K562 (cell line): ENCODE measurements at regions not wholly inside any gene's neighbourhood (a gene's known extent, or its start where the extent isn't known, plus 50 kb on each side); places are given as distances from the start of the nearest gene placed in this dataset.

ENCODE experiments used
- ATAC-seq: fragments of 200-7000 bp; cut with Tn5 transposase; 3 replicates; pipeline ENCODE4 v1.9.1; 2020; ENCODE audit warnings: moderate library complexity
- BruUV-seq: library from RNA; stranded (reverse); fragments of 400-500 nt; replicated peaks from 2 replicates; lab custom pipeline; 2021; lab: Mats Ljungman, UMichigan
- CTCF ChIA-PET: fragments of 300-600 bp; formaldehyde crosslinking; extraction: SDS; loops from one replicate; lab custom pipeline; 2021; ENCODE audit warnings: low intra/inter-chr PET ratio; lab: Yijun Ruan, JAX
- POLR2A ChIA-PET: fragments of 300-600, 350-650 bp; sonication (Branson Sonifier 250); formaldehyde crosslinking; extraction: SDS; loops from one replicate; lab custom pipeline; 2021; ENCODE audit warnings: antibody characterized with exemption, inconsistent platforms; lab: Yijun Ruan, JAX
- DNase-seq, 4 experiments: peaks; one replicate each; pipeline versions ENCODE4 v3.0.0 to v3.0.0-alpha.2; 2011 to 2018; ENCODE audit warnings: low spot score in 3 of 4, mixed read lengths in 3 of 4; ENCODE audit errors: extremely low read depth in 1 of 4
- FAIRE-seq: peaks from 2 replicates; lab custom pipeline; 2011; peaks lifted over from hg19 to GRCh38; lab: Jason Lieb, UNC
- H2AFZ ChIP-seq: 2 replicates; pipeline ENCODE4 v1.6.0; 2011; ENCODE audit warnings: low read depth, low read length, control low read depth, inconsistent platforms
- H3K27ac ChIP-seq: fragments of 200-600 bp; 3 replicates; pipeline ENCODE4 v1.8.0; 2011; ENCODE audit warnings: low read depth, mild to moderate bottlenecking, control low read depth, inconsistent platforms, low read length, moderate library complexity, mixed read lengths; ENCODE audit errors: extremely low read depth
- H3K27me3 ChIP-seq, 2 experiments: fragments of 300-600 bp in 1 of 2; 2 replicates in 1 of 2; 3 replicates in 1 of 2; pipeline versions ENCODE4 v1.6.0 to v1.8.0; 2011; ENCODE audit warnings: inconsistent platforms in 2 of 2, low read length in 2 of 2, mild to moderate bottlenecking in 1 of 2, mixed read lengths in 1 of 2, moderate library complexity in 1 of 2; ENCODE audit not compliant: control insufficient read depth in 2 of 2, insufficient read depth in 2 of 2
- H3K36me3 ChIP-seq: fragments of 300-600 bp; 3 replicates; pipeline ENCODE4 v1.8.0; 2011; ENCODE audit warnings: mild to moderate bottlenecking, low read length, inconsistent platforms; ENCODE audit not compliant: control insufficient read depth, insufficient read depth
- H3K4me1 ChIP-seq, 2 experiments: fragments of 200-600 bp in 1 of 2; replicated peaks in 1 of 2; 2 replicates in 1 of 2; 3 replicates in 1 of 2; pipeline versions ENCODE4 v1.5.1 to v1.8.0; 2011; ENCODE audit warnings: inconsistent platforms in 2 of 2, low read length in 2 of 2, mild to moderate bottlenecking in 1 of 2, mixed read lengths in 1 of 2, moderate library complexity in 1 of 2; ENCODE audit not compliant: control insufficient read depth in 2 of 2, insufficient read depth in 2 of 2
- H3K4me2 ChIP-seq: 2 replicates; pipeline ENCODE4 v1.6.1; 2011; ENCODE audit warnings: low read length, control low read depth, inconsistent platforms, mixed read lengths; ENCODE audit not compliant: insufficient read depth
- H3K4me3 ChIP-seq: fragments of 200-600 bp; sonication (generic), shearing (Covaris generic); 2 replicates; pipeline ENCODE4 v1.5.1; 2016; ENCODE audit warnings: control low read depth, inconsistent platforms
- H3K79me2 ChIP-seq: fragments of 200-600 bp; 3 replicates; pipeline ENCODE4 v1.8.0; 2011; ENCODE audit warnings: low read length, inconsistent platforms; ENCODE audit not compliant: control insufficient read depth, insufficient read depth
- H3K9ac ChIP-seq, 2 experiments: 2 replicates each; pipeline versions ENCODE4 v1.6.0 to v1.6.1; 2011; ENCODE audit warnings: low read depth in 2 of 2, low read length in 2 of 2, control low read depth in 1 of 2, inconsistent platforms in 1 of 2, mild to moderate bottlenecking in 1 of 2, mixed read lengths in 1 of 2; ENCODE audit not compliant: insufficient read depth in 1 of 2
- H3K9me1 ChIP-seq: one replicate; pipeline ENCODE4 v1.6.0; 2011; ENCODE audit warnings: inconsistent platforms, mild to moderate bottlenecking, low read length, moderate library complexity; ENCODE audit not compliant: control insufficient read depth, insufficient read depth
- H3K9me3 ChIP-seq: replicated peaks from 2 replicates; pipeline ENCODE4 v1.5.1; 2011; ENCODE audit warnings: low read depth, low read length, inconsistent platforms; ENCODE audit not compliant: control insufficient read depth, insufficient read depth
- H4K20me1 ChIP-seq: replicated peaks from 2 replicates; pipeline ENCODE4 v1.6.1; 2011; ENCODE audit warnings: low read length, inconsistent platforms, mixed read lengths; ENCODE audit not compliant: control insufficient read depth, insufficient read depth
- CBX8 ChIP-seq: fragments of 200-600 bp; sonication (generic); IDR thresholded peaks from 2 replicates; pipeline ENCODE4 v1.6.1; 2012; ENCODE audit warnings: borderline replicate concordance, mixed run types, low read depth, mild to moderate bottlenecking, moderate library complexity, mixed read lengths, low read length, control low read depth, inconsistent platforms; ENCODE audit not compliant: poor library complexity, severe bottlenecking; ENCODE audit errors: extremely low read depth
- CSDE1 ChIP-seq, 2 experiments: fragments of 450-650 bp; IDR thresholded peaks; 2 replicates each; pipeline ENCODE4 v1.6.1; 2016; ENCODE audit warnings: mild to moderate bottlenecking in 1 of 2
- FOXO4 ChIP-seq: fragments of 450-650 bp; formaldehyde crosslinking; IDR thresholded peaks from 2 replicates; pipeline ENCODE4 v1.4.0; 2020; ENCODE audit warnings: mild to moderate bottlenecking, moderate library complexity
- GABPB2 ChIP-seq: fragments of 250-450 bp; sonication (Bioruptor Pico); conservative IDR thresholded peaks from 2 replicates; pipeline ENCODE4 v1.5.1; 2021; ENCODE audit warnings: mild to moderate bottlenecking
- HSF4 ChIP-seq: fragments of 250-450 bp; sonication (Bioruptor Pico); IDR thresholded peaks from 2 replicates; pipeline ENCODE4 v2.1.2; 2022; ENCODE audit warnings: mild to moderate bottlenecking, moderate library complexity, borderline replicate concordance
- ID3 ChIP-seq, 2 experiments: fragments of 250-450 bp in 1 of 2; fragments of 450-650 bp in 1 of 2; sonication (Bioruptor Pico) in 1 of 2; IDR thresholded peaks; 2 replicates each; pipeline versions ENCODE4 v1.6.1 to v1.8.0; 2016 to 2021; ENCODE audit warnings: mild to moderate bottlenecking in 2 of 2, moderate library complexity in 2 of 2, missing compliant biosample characterization in 1 of 2, missing genetic modification characterization in 1 of 2
- KAT8 ChIP-seq: fragments of 450-650 bp; IDR thresholded peaks from 2 replicates; pipeline ENCODE4 v1.6.1; 2016; ENCODE audit warnings: low read depth, mild to moderate bottlenecking
- MAZ ChIP-seq, 2 experiments: fragments of 450-650 bp in 1 of 2; sonication (generic) in 1 of 2; formaldehyde crosslinking; IDR thresholded peaks in 1 of 2; conservative IDR thresholded peaks in 1 of 2; 2 replicates each; pipeline versions ENCODE4 v1.4.0 to v1.5.0; 2020; ENCODE audit warnings: mild to moderate bottlenecking in 1 of 2, missing genetic modification reagents in 1 of 2
- MCM7 ChIP-seq, 2 experiments: fragments of 450-650 bp; IDR thresholded peaks; 2 replicates each; pipeline ENCODE4 v1.6.1; 2016 to 2018
- MECOM ChIP-seq: fragments of 250-450 bp; sonication (Bioruptor Pico); IDR thresholded peaks from 2 replicates; pipeline ENCODE4 v1.8.0; 2022; ENCODE audit warnings: inconsistent platforms
- SMAD3 ChIP-seq: fragments of 450-650 bp; formaldehyde crosslinking; conservative IDR thresholded peaks from 2 replicates; pipeline ENCODE4 v1.4.0; 2020; ENCODE audit warnings: mild to moderate bottlenecking
- ZFP1 ChIP-seq: fragments of 450-650 bp; formaldehyde crosslinking; IDR thresholded peaks from 2 replicates; pipeline ENCODE4 v1.4.0; 2020; ENCODE audit warnings: mild to moderate bottlenecking, mixed read lengths
- ZNF586 ChIP-seq: fragments of 450-650 bp; formaldehyde crosslinking; conservative IDR thresholded peaks from 2 replicates; pipeline ENCODE4 v1.4.0; 2020; ENCODE audit warnings: mild to moderate bottlenecking, moderate library complexity
- WGBS: fragments of 100-300 bp; shearing (Covaris generic); methylation state at CpG from one replicate; pipeline ENCODE4 v1.1.6; 2016; ENCODE audit warnings: low coverage, mixed read lengths; ENCODE audit not compliant: insufficient coverage; ENCODE audit errors: missing lambda C conversion rate; 5-methylcytosine and 5-hydroxymethylcytosine counted together
- in situ Hi-C: fragments of 300-500 bp; cut with MboI; formaldehyde crosslinking; loops from 4 replicates; pipeline ENCODE4 v1.15.0; 2018; ENCODE audit warnings: inconsistent platforms, mixed read lengths
- intact Hi-C: fragments of 100-400 bp; cut with micrococcal nuclease; formaldehyde crosslinking; loops from 2 replicates; pipeline ENCODE4 v1.14.2; 2022

GRCh38 chr1:177660188-177660587, 309.7 kb downstream of the SEC16B start:
- Histone ChIP-seq H3K27me3 (no peaks in the 10 kb centered on the region), H3K27ac (no peak overlapping the region), H3K4me2 (no peak overlapping the region), H3K4me3 (no peak overlapping the region), H4K20me1 (no peaks in the 10 kb centered on the region), H3K4me1 (no peaks in the 10 kb centered on the region), H2AFZ (no peak overlapping the region), H3K9ac (no peak overlapping the region), H3K9me3 (no peaks in the 10 kb centered on the region), H3K79me2 (no peaks in the 10 kb centered on the region), H3K36me3 (no peaks in the 10 kb centered on the region), H3K9me1 (no peaks in the 10 kb centered on the region)
- ATAC-seq, result no peak
- ChIA-PET POLR2A (no interaction called here), CTCF (no interaction called here)
- BruUV-seq, result no TSS peak
- no peak for FAIRE-seq
- DNase-seq, result no peak
- TF ChIP-seq ID3 (CRISPR knock-in tag; IDR thresholded peaks at IDR 0.05) (no peak), ID3 (tag; IDR thresholded peaks at IDR 0.05) (no peak), KAT8 (no peak)
- 11% methylated on average over 5 of the region's 5 CpGs for WGBS
- intact Hi-C loops, result no loop called here
- in situ Hi-C loops, result no loop called here

- intact Hi-C loops (no loop called here), in situ Hi-C loops (no loop called here)
- Histone ChIP-seq H3K36me3 (no peaks in the 10 kb centered on the region), H3K27me3 (no peaks in the 10 kb centered on the region), H2AFZ (no peak overlapping the region), H3K27ac (no peak overlapping the region), H3K4me3 (no peak overlapping the region), H3K9me1 (no peaks in the 10 kb centered on the region), H3K4me2 (no peak overlapping the region), H3K4me1 (no peaks in the 10 kb centered on the region), H3K9me3 (no peaks in the 10 kb centered on the region), H3K79me2 (no peaks in the 10 kb centered on the region), H4K20me1 (no peaks in the 10 kb centered on the region), H3K9ac (no peak overlapping the region)
- DNase-seq (no peak), ATAC-seq (no peak), FAIRE-seq (no peak)
- no TSS peak for BruUV-seq
- WGBS, result 6% methylated on average over 4 of the region's 4 CpGs
- ChIA-PET POLR2A (no interaction called here), CTCF (no interaction called here)
- TF ChIP-seq CSDE1 (IDR thresholded peaks at IDR 0.05), result no peak
- TF ChIP-seq MAZ (CRISPR knock-in tag; conservative IDR thresholded peaks at IDR 0.05 in 1 of 2, IDR thresholded peaks at IDR 0.05 in 1 of 2), result no peak
- no peak for TF ChIP-seq FOXO4 (CRISPR knock-in tag)
- no peak for TF ChIP-seq GABPB2 (CRISPR knock-in tag)
- TF ChIP-seq MECOM, result no peak
- no peak for TF ChIP-seq HSF4 (CRISPR knock-in tag)
- no peak for TF ChIP-seq ZFP1 (CRISPR knock-in tag)
- TF ChIP-seq MCM7 (IDR thresholded peaks at IDR 0.05), result no peak
- no peak for TF ChIP-seq CBX8
- no peak for TF ChIP-seq SMAD3 (CRISPR knock-in tag)
- no peak for TF ChIP-seq ZNF586 (CRISPR knock-in tag)
These were observed 310.6 kb downstream of the SEC16B start for GRCh38 chr1:177659281-177659680.
